Panc1 (cell line): ENCODE measurements at regions not wholly inside any gene's neighbourhood (a gene's known extent, or its start where the extent isn't known, plus 50 kb on each side); places are given as distances from the start of the nearest gene placed in this dataset.

Experiments used
- ATAC-seq: fragments of 200-7000 bp; cut with Tn5 transposase; 2 replicates; pipeline ENCODE4 v1.9.1; 2020; ENCODE audit warnings: mild to moderate bottlenecking, moderate library complexity
- BruUV-seq: library from RNA; stranded (reverse); fragments of 400-500 nt; replicated peaks from 2 replicates; lab custom pipeline; 2021; lab: Mats Ljungman, UMichigan
- CTCF ChIA-PET: fragments of 300-600 bp; sonication (Branson Sonifier 250); formaldehyde crosslinking; loops from one replicate; lab custom pipeline; 2022; ENCODE audit warnings: antibody characterized with exemption; lab: Charles Lee
- POLR2A ChIA-PET: fragments of 300-600 bp; sonication (Branson Sonifier 250); formaldehyde crosslinking; loops from one replicate; lab custom pipeline; 2022; ENCODE audit warnings: antibody characterized with exemption; lab: Charles Lee
- DNase-seq: peaks from one replicate; pipeline ENCODE4 v3.0.0-alpha.2; 2010; ENCODE audit warnings: low read depth, low spot score
- H3K27ac ChIP-seq: 2 replicates; pipeline ENCODE4 v1.5.1; 2011; ENCODE audit warnings: mild to moderate bottlenecking, low read length, inconsistent platforms
- H3K27me3 ChIP-seq: fragments of 200-500 bp; sonication (Bioruptor generic); 2 replicates; pipeline ENCODE4 v1.6.0; 2014; ENCODE audit warnings: low read length, inconsistent platforms; ENCODE audit not compliant: control insufficient read depth, insufficient read depth
- H3K36me3 ChIP-seq: fragments of 200-500 bp; sonication (Bioruptor generic); 2 replicates; pipeline ENCODE4 v1.5.1; 2014; ENCODE audit warnings: inconsistent platforms, mild to moderate bottlenecking, low read length, moderate library complexity; ENCODE audit not compliant: control insufficient read depth, insufficient read depth
- H3K4me1 ChIP-seq: 2 replicates; pipeline ENCODE4 v1.5.1; 2011; ENCODE audit warnings: inconsistent platforms, mild to moderate bottlenecking, low read length, moderate library complexity; ENCODE audit not compliant: control insufficient read depth, insufficient read depth
- H3K4me3 ChIP-seq, 2 experiments: 2 replicates each; pipeline ENCODE4 v1.5.1; 2011 to 2012; ENCODE audit warnings: low read depth in 2 of 2, low read length in 2 of 2, mild to moderate bottlenecking in 2 of 2, inconsistent platforms in 1 of 2, moderate library complexity in 1 of 2
- H3K9me3 ChIP-seq: fragments of 200-500 bp; sonication (Bioruptor generic); 2 replicates; pipeline ENCODE4 v1.5.1; 2014; ENCODE audit warnings: low read depth, mild to moderate bottlenecking, inconsistent platforms, low read length, moderate library complexity; ENCODE audit not compliant: control insufficient read depth, insufficient read depth
- CTCF ChIP-seq: fragments of 450-650 bp; IDR thresholded peaks from 2 replicates; pipeline ENCODE4 v1.5.1; 2017; ENCODE audit warnings: mild to moderate bottlenecking
- POLR2AphosphoS5 ChIP-seq: IDR thresholded peaks from 2 replicates; pipeline ENCODE4 v1.6.1; 2012; ENCODE audit warnings: mild to moderate bottlenecking, low read depth, low read length, moderate library complexity
- REST ChIP-seq, 2 experiments: IDR thresholded peaks; 2 replicates each; pipeline ENCODE4 v1.6.1; 2011 to 2012; ENCODE audit warnings: low read depth in 2 of 2, control low read depth in 1 of 2, low read length in 1 of 2, mild to moderate bottlenecking in 1 of 2, moderate library complexity in 1 of 2; ENCODE audit not compliant: insufficient read depth in 1 of 2
- SIN3A ChIP-seq: IDR thresholded peaks from 2 replicates; pipeline ENCODE4 v1.6.1; 2012; ENCODE audit warnings: low read depth, mild to moderate bottlenecking, low read length, moderate library complexity, borderline replicate concordance; ENCODE audit not compliant: insufficient read depth
- TCF7L2 ChIP-seq: IDR thresholded peaks from 2 replicates; pipeline ENCODE4 v1.6.1; 2011; ENCODE audit warnings: mild to moderate bottlenecking, low read depth, low read length, inconsistent platforms
- in situ Hi-C: cut with HindIII; loops from 2 replicates; pipeline ENCODE4 v1.10.0; 2016; ENCODE audit warnings: low sequenced_read_pairs, low pct_unique_long_range_greater_than_20kb
- intact Hi-C: fragments of 100-400 bp; cut with micrococcal nuclease; formaldehyde crosslinking; loops from one replicate; pipeline ENCODE4 v1.10.0; 2022; ENCODE audit not compliant: unreplicated experiment

GRCh38 chr10:36067748-36068147 is 425.7 kb upstream of the FZD8 start:
- no peak for TF ChIP-seq POLR2AphosphoS5
- in situ Hi-C loops, result no loop called here
- no peaks in the 10 kb centered on the region for H3K36me3 ChIP-seq
- no peaks in the 10 kb centered on the region for H3K4me1 ChIP-seq
- no peaks in the 10 kb centered on the region for H3K27me3 ChIP-seq
- ChIA-PET CTCF (no interaction called here), POLR2A (no interaction called here)
- intact Hi-C loops, result no loop called here
- no peak for DNase-seq
- no peaks in the 10 kb centered on the region for H3K9me3 ChIP-seq
- BruUV-seq, result no TSS peak
- no peak for ATAC-seq
- no peak overlapping the region for H3K4me3 ChIP-seq
- H3K27ac ChIP-seq, result no peak overlapping the region

GRCh38 chr10:36066850-36067249 is 424.8 kb upstream of the FZD8 start:
- intact Hi-C loops (no loop called here), in situ Hi-C loops (no loop called here)
- Histone ChIP-seq H3K9me3 (no peaks in the 10 kb centered on the region), H3K4me3 (no peak overlapping the region), H3K4me1 (no peaks in the 10 kb centered on the region), H3K27ac (no peak overlapping the region), H3K27me3 (no peaks in the 10 kb centered on the region), H3K36me3 (no peaks in the 10 kb centered on the region)
- DNase-seq (no peak), ATAC-seq (no peak)
- BruUV-seq, result no TSS peak
- ChIA-PET CTCF (no interaction called here), POLR2A (no interaction called here)
- TF ChIP-seq POLR2AphosphoS5 (no peak), CTCF (no peak), REST (IDR thresholded peaks at IDR 0.05; ENCODE audit: insufficient read depth in 1 of 2, low read depth in 2 of 2, low read length in 1 of 2) (no peak), TCF7L2 (no peak), SIN3A (no peak)

GRCh38 chr10:36066102-36066501 is 424.0 kb upstream of the FZD8 start:
- H3K27ac ChIP-seq, result no peak overlapping the region
- H3K4me1 ChIP-seq, result no peaks in the 10 kb centered on the region
- BruUV-seq, result no TSS peak
- no peaks in the 10 kb centered on the region for H3K36me3 ChIP-seq
- ATAC-seq (no peak), DNase-seq (no peak)
- H3K9me3 ChIP-seq, result no peaks in the 10 kb centered on the region
- intact Hi-C loops, result no loop called here
- CTCF ChIA-PET, result no interaction called here
- in situ Hi-C loops, result no loop called here
- TF ChIP-seq CTCF, result no peak
- TF ChIP-seq POLR2AphosphoS5, result no peak
- no peak for TF ChIP-seq TCF7L2
- TF ChIP-seq REST (IDR thresholded peaks at IDR 0.05; ENCODE audit: insufficient read depth in 1 of 2, low read depth in 2 of 2, low read length in 1 of 2), result no peak
- no peak for TF ChIP-seq SIN3A
- POLR2A ChIA-PET, result no interaction called here
- H3K27me3 ChIP-seq, result no peaks in the 10 kb centered on the region
- H3K4me3 ChIP-seq, result no peak overlapping the region
